Nephron progenitor cell (in vitro differentiated cells): ENCODE measurements at regions not wholly inside any gene's neighbourhood (a gene's known extent, or its start where the extent isn't known, plus 50 kb on each side); places are given as distances from the start of the nearest gene placed in this dataset.

Experiments
- DNase-seq: peaks from one replicate; pipeline ENCODE4 v3.0.0; 2021
- H3K27ac Mint-ChIP-seq: 2 replicates; pipeline ENCODE4 v1.8.0; 2021; ENCODE audit warnings: mild to moderate bottlenecking, moderate library complexity, mixed read lengths
- H3K27me3 Mint-ChIP-seq: 2 replicates; pipeline ENCODE4 v1.8.0; 2021; ENCODE audit warnings: mild to moderate bottlenecking, low read depth, mixed read lengths; ENCODE audit not compliant: poor library complexity
- H3K36me3 Mint-ChIP-seq: 2 replicates; pipeline ENCODE4 v1.8.0; 2021; ENCODE audit warnings: low read depth, mixed read lengths
- H3K4me1 Mint-ChIP-seq: 2 replicates; pipeline ENCODE4 v1.8.0; 2021; ENCODE audit warnings: mixed read lengths
- H3K4me3 Mint-ChIP-seq: 2 replicates; pipeline ENCODE4 v1.8.0; 2021; ENCODE audit warnings: mild to moderate bottlenecking, moderate library complexity, mixed read lengths
- H3K9me3 Mint-ChIP-seq: 2 replicates; pipeline ENCODE4 v1.8.0; 2021; ENCODE audit warnings: mild to moderate bottlenecking, moderate library complexity, mixed read lengths
- TF ChIP-seq, protein P1 (sequence below): fragments of 200-600 bp; sonication (generic); IDR thresholded peaks from 2 replicates; pipeline ENCODE4 v1.5.0; 2021; ENCODE audit warnings: antibody characterized with exemption

DNA sequence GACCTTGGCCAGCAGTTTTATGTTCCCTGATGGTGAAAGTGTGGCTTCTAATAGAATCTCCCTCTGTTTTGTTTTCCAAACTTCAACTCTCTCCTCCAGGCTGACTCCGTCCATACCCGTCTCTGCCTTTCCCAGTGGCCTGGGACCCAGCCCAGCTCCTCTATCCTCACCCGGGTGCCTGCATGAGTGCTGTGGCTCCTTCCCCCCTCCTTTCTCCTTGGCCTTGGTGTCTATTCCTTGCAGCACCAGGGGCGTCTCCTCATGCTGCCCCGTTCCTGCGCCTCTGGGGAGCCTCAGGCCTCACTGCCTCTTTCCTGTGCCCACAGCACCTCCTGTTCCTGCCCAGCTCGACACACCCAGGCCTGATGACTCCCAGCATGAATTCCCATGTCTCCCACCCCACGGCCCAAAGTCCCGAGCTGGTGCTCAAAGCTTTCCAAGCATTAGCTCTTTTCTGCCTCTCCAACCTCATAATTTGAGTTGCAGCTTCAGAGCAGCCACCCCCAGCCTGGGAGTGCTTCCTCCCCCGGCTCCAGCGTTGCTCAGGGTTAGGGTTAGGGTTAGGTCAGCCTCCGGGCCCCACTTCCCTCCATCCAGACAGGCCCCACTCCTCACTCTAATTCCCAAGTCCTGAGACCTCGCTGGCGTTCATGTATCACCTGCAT is 56.3 kb upstream of the AFDN start:
- Mint-ChIP-seq H3K4me1 (peaks cover 44% of the 10 kb centered on the region), H3K27me3 (peaks cover 6% of the 10 kb centered on the region), H3K4me3 (no peak overlapping the region), H3K27ac (peak overlapping the region; percentile 75), H3K9me3 (no peaks in the 10 kb centered on the region), H3K36me3 (no peaks in the 10 kb centered on the region)
- TF ChIP-seq, protein P1, sequence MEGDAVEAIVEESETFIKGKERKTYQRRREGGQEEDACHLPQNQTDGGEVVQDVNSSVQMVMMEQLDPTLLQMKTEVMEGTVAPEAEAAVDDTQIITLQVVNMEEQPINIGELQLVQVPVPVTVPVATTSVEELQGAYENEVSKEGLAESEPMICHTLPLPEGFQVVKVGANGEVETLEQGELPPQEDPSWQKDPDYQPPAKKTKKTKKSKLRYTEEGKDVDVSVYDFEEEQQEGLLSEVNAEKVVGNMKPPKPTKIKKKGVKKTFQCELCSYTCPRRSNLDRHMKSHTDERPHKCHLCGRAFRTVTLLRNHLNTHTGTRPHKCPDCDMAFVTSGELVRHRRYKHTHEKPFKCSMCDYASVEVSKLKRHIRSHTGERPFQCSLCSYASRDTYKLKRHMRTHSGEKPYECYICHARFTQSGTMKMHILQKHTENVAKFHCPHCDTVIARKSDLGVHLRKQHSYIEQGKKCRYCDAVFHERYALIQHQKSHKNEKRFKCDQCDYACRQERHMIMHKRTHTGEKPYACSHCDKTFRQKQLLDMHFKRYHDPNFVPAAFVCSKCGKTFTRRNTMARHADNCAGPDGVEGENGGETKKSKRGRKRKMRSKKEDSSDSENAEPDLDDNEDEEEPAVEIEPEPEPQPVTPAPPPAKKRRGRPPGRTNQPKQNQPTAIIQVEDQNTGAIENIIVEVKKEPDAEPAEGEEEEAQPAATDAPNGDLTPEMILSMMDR = no peak
- no peak for DNase-seq

DNA sequence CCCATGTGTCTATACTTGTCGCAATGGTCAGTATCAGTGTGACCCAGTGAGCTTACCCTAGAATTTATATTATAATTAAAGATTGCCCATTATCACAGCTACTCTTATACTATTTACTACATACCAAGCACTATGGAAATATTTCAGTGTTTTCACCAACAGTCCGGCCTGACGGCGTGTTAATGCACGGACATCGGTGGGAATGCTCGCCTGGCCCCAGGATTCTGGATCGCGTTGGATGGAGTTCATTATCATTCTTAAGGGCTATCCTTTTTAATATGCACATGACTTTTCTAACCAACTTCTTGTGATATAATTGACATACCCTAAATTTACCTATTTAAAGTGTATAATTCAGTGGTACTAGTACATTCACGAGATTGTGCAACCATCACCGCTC is 51.8 kb upstream of the AFDN start:
- no peak overlapping the region for H3K4me3 Mint-ChIP-seq
- no peak overlapping the region for H3K27ac Mint-ChIP-seq
- no peaks in the 10 kb centered on the region for H3K36me3 Mint-ChIP-seq
- TF ChIP-seq, protein P1 = no peak
- DNase-seq = no peak
- H3K9me3 Mint-ChIP-seq = no peaks in the 10 kb centered on the region
- peaks cover 24% of the 10 kb centered on the region for H3K4me1 Mint-ChIP-seq
- H3K27me3 Mint-ChIP-seq = peaks cover 5% of the 10 kb centered on the region

DNA sequence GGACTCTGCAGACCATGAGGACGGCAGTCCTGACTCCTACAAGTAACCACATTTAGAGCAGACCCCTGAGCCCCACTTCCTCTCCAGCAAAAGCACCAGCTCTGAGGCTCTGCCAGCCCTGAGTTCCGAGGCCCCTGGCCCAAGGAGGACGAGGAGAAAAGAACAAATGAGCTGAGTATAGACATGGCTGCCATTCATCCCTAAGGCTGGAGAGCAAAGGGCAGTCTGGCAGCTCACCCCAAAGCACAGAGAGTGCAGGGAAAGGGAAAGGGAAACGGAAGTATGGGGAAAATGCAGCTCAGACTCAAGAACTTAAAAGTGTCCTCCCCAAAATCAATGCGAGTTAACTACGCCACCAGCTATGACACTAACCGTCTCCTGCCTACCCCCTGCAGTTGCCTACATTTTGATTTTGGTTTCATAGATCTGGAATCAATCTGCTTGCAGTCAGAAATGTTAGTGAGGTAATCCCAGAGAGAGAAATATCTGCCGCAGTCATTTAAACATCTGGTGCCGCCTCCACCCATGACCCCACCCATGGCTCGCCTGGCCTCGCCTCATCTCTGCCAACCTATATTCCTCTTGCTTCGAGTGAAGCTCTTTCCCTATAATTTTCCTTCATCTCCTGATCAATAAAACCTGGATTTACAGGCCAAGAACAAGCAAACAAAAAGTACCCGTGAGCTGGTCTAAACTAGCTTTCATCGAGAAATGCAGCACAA is 49.6 kb upstream of the AFDN start:
- TF ChIP-seq, protein P1 = no peak
- Mint-ChIP-seq H3K4me3 (no peak overlapping the region), H3K27me3 (peaks cover 5% of the 10 kb centered on the region), H3K4me1 (peaks cover 7% of the 10 kb centered on the region), H3K27ac (no peak overlapping the region), H3K9me3 (no peaks in the 10 kb centered on the region), H3K36me3 (no peaks in the 10 kb centered on the region)
- no peak for DNase-seq
